ENCODE measurements at regions not wholly inside any gene's neighbourhood (a gene's known extent, or its start where the extent isn't known, plus 50 kb on each side); places are given as distances from the start of the nearest gene placed in this dataset.

DNA sequence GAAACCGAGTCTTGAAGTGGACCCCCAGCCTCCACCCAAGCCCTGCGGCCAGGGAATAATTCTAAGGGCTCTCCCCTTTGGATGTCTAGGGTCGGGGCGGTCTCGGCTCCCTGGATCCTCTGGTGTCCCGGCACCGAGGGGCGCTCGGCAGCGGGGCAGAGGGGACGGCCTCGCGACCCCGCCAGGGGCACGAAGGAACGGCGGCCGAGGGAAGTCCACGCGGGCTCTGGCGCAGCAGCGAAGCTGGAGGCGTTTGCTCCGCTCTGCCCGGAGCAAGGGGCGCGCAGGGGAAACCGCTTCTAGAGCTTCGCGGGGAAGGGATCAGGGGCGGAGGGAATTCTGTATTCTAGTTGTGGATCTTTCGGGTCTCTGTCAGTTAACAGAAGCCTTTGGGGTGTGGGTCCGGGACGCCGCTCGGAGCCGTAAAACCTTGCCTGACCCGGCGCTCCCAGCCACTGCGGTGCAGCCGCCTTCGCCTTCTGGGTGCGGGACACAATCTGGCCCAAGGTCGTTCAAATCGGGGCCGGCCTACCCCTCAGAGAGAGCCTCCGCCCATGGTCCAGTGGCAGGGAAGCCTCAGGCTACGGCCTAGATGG lies 118.2 kb downstream of the KCNRG start:
- no peak for TF ChIP-seq POLR2A (IDR thresholded peaks at IDR 0.05; ENCODE audit: low read depth)
- TF ChIP-seq CTCF (IDR thresholded peaks at IDR 0.05): no peak
- no peak for TF ChIP-seq EP300 (IDR thresholded peaks at IDR 0.05)

All from esophagus muscularis mucosa (tissue), 4 donors.